Type B pancreatic cell (in vitro differentiated cells): ENCODE measurements at regions not wholly inside any gene's neighbourhood (a gene's known extent, or its start where the extent isn't known, plus 50 kb on each side); places are given as distances from the start of the nearest gene placed in this dataset.

Source experiments
- DNase-seq: peaks from one replicate; pipeline ENCODE4 v3.0.0; 2021; ENCODE audit warnings: mixed read lengths; ENCODE audit not compliant: unreplicated experiment; ENCODE audit errors: extremely low spot score
- H3K27ac Mint-ChIP-seq: 2 replicates; pipeline ENCODE4 v1.8.0; 2021; ENCODE audit warnings: mild to moderate bottlenecking, mixed read lengths
- H3K27me3 Mint-ChIP-seq: 2 replicates; pipeline ENCODE4 v1.8.0; 2021; ENCODE audit warnings: mixed read lengths
- H3K36me3 Mint-ChIP-seq: 2 replicates; pipeline ENCODE4 v1.8.0; 2021; ENCODE audit warnings: mixed read lengths
- H3K4me1 Mint-ChIP-seq: one replicate; pipeline ENCODE4 v1.8.0; 2021; ENCODE audit warnings: mixed read lengths; ENCODE audit not compliant: unreplicated experiment
- H3K4me3 Mint-ChIP-seq: 2 replicates; pipeline ENCODE4 v1.8.0; 2021; ENCODE audit warnings: mild to moderate bottlenecking, mixed read lengths
- H3K9me3 Mint-ChIP-seq: 2 replicates; pipeline ENCODE4 v1.8.0; 2021; ENCODE audit warnings: mixed read lengths
- CTCF ChIP-seq: fragments of 200-600 bp; sonication (generic); conservative IDR thresholded peaks from 2 replicates; pipeline ENCODE4 v1.5.0; 2021; ENCODE audit warnings: antibody characterized with exemption, mild to moderate bottlenecking

- H3K9me3 Mint-ChIP-seq, result no peaks in the 10 kb centered on the region
- no peak overlapping the region for H3K4me3 Mint-ChIP-seq
- no peak for DNase-seq
- H3K4me1 Mint-ChIP-seq, result peaks cover 7% of the 10 kb centered on the region
- H3K36me3 Mint-ChIP-seq, result no peaks in the 10 kb centered on the region
- H3K27ac Mint-ChIP-seq, result no peak overlapping the region
- no peak for TF ChIP-seq CTCF
- no peaks in the 10 kb centered on the region for H3K27me3 Mint-ChIP-seq
Measured at GRCh38 chr1:193542690-193543089, 356.3 kb upstream of the B3GALT2 start.

GRCh38 chr1:193540511-193540910 is 354.1 kb upstream of the B3GALT2 start:
- H3K4me1 Mint-ChIP-seq, result peaks cover 7% of the 10 kb centered on the region
- no peak overlapping the region for H3K27ac Mint-ChIP-seq
- no peak for DNase-seq
- no peaks in the 10 kb centered on the region for H3K36me3 Mint-ChIP-seq
- no peaks in the 10 kb centered on the region for H3K9me3 Mint-ChIP-seq
- H3K27me3 Mint-ChIP-seq, result no peaks in the 10 kb centered on the region
- no peak overlapping the region for H3K4me3 Mint-ChIP-seq
- TF ChIP-seq CTCF, result no peak

- Mint-ChIP-seq H3K36me3 (no peaks in the 10 kb centered on the region), H3K4me3 (no peak overlapping the region), H3K27me3 (no peaks in the 10 kb centered on the region), H3K4me1 (peaks cover 7% of the 10 kb centered on the region), H3K27ac (no peak overlapping the region), H3K9me3 (no peaks in the 10 kb centered on the region)
- no peak for TF ChIP-seq CTCF
- no peak for DNase-seq
Measured at GRCh38 chr1:193539731-193540459, 353.5 kb upstream of the B3GALT2 start.

- Mint-ChIP-seq H3K27me3 (no peaks in the 10 kb centered on the region), H3K4me3 (no peak overlapping the region), H3K4me1 (peaks cover 7% of the 10 kb centered on the region), H3K36me3 (no peaks in the 10 kb centered on the region), H3K9me3 (no peaks in the 10 kb centered on the region), H3K27ac (no peak overlapping the region)
- no peak for DNase-seq
- no peak for TF ChIP-seq CTCF
Measured at GRCh38 chr1:193538680-193539079, 352.3 kb upstream of the B3GALT2 start.

GRCh38 chr1:193538003-193538354 is 351.6 kb upstream of the B3GALT2 start:
- no peak for DNase-seq
- H3K27ac Mint-ChIP-seq, result no peak overlapping the region
- no peaks in the 10 kb centered on the region for H3K27me3 Mint-ChIP-seq
- H3K9me3 Mint-ChIP-seq, result no peaks in the 10 kb centered on the region
- no peak overlapping the region for H3K4me3 Mint-ChIP-seq
- no peak for TF ChIP-seq CTCF
- no peaks in the 10 kb centered on the region for H3K36me3 Mint-ChIP-seq
- peaks cover 6% of the 10 kb centered on the region for H3K4me1 Mint-ChIP-seq
